GM06990 (cell line): ENCODE measurements at regions not wholly inside any gene's neighbourhood (a gene's known extent, or its start where the extent isn't known, plus 50 kb on each side); places are given as distances from the start of the nearest gene placed in this dataset.

Experiments used
- DNase-seq: peaks from one replicate; pipeline ENCODE4 v3.0.0-alpha.2; 2011; ENCODE audit not compliant: insufficient read length; ENCODE audit errors: extremely low read depth
- H3K27me3 ChIP-seq: replicated peaks from 2 replicates; pipeline ENCODE4 v1.6.0; 2011; ENCODE audit warnings: low read length; ENCODE audit not compliant: control insufficient read depth, insufficient read depth
- H3K36me3 ChIP-seq: 2 replicates; pipeline ENCODE4 v1.5.1; 2011; ENCODE audit warnings: low read length; ENCODE audit not compliant: control insufficient read depth, insufficient read depth
- H3K4me3 ChIP-seq: replicated peaks from 2 replicates; pipeline ENCODE4 v1.5.1; 2011; ENCODE audit warnings: low read depth, mild to moderate bottlenecking, control low read depth, low read length
- TF ChIP-seq, protein P1 (sequence below): IDR thresholded peaks from 2 replicates; pipeline ENCODE4 v1.5.1; 2011; ENCODE audit warnings: low read length, control low read depth, mild to moderate bottlenecking, inconsistent platforms; ENCODE audit not compliant: insufficient read depth, poor library complexity, severe bottlenecking

DNA sequence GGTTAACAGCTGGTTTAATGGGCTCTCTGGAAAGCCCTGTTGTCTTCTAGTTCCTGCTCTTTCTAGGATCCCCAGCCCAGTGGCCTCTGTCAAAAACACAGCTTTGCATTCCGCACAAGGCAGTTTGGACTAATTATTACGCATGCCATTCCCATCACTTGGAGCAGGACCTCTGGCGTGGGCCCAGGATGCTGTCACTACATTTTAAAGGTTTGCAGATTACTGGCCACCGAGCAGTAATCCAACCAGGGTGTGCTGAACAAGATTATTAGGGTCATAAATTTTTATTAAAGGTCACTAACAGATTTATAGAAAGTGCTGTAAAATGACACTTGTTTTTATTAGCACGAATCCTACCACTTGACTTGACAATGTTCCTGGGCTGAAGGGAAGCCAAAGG lies 143.6 kb upstream of the SLC6A11 start:
- Histone ChIP-seq H3K27me3 (peaks cover 4% of the 10 kb centered on the region), H3K4me3 (no peak overlapping the region), H3K36me3 (no peaks in the 10 kb centered on the region)
- DNase-seq, result no peak
- TF ChIP-seq, protein P1, sequence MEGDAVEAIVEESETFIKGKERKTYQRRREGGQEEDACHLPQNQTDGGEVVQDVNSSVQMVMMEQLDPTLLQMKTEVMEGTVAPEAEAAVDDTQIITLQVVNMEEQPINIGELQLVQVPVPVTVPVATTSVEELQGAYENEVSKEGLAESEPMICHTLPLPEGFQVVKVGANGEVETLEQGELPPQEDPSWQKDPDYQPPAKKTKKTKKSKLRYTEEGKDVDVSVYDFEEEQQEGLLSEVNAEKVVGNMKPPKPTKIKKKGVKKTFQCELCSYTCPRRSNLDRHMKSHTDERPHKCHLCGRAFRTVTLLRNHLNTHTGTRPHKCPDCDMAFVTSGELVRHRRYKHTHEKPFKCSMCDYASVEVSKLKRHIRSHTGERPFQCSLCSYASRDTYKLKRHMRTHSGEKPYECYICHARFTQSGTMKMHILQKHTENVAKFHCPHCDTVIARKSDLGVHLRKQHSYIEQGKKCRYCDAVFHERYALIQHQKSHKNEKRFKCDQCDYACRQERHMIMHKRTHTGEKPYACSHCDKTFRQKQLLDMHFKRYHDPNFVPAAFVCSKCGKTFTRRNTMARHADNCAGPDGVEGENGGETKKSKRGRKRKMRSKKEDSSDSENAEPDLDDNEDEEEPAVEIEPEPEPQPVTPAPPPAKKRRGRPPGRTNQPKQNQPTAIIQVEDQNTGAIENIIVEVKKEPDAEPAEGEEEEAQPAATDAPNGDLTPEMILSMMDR, result no peak

DNA sequence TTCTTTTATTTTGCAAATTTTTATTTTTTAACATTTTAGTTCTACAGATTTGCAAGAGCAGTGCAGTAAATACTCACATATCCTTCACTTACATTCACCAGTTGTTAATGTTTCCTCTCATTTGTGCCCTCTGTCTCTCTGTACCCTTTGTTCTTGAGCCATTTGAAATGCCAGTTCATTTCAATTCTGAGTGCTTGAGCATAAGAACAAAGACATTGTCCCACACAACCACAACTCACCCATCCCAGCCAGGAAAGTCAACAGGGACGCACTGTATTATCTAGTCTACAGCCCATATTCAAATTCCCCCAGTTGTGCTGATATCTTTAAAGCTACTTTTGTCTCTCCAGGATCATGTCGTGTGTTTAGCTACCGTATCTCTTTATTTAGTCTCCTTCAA lies 141.4 kb upstream of the SLC6A11 start:
- TF ChIP-seq, protein P1, result no peak

DNA sequence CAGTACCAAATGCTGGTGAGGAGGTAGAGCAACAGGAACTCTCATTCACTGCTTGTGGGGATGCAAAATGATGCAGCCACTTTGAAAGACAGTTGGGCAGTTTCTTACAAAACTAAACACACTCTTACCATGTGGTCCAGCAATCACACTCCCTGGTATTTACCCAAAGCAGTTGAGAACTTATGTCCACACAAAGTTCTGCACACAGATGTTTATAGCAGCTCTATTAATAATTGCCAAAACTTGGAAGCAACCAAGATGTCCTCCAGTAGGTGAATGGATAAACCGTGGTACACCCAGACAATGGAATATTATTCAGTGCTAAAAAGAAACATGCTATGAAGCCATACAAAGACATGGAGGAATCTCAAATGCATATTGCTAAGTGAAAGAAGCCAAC lies 139.1 kb upstream of the SLC6A11 start:
- Histone ChIP-seq H3K36me3 (no peaks in the 10 kb centered on the region), H3K27me3 (peaks cover 4% of the 10 kb centered on the region), H3K4me3 (no peak overlapping the region)
- no peak for DNase-seq
- TF ChIP-seq, protein P1, result no peak

More for the DNA sequence above, 141.4 kb upstream of the SLC6A11 start:
- DNase-seq, result no peak
- Histone ChIP-seq H3K36me3 (no peaks in the 10 kb centered on the region), H3K4me3 (no peak overlapping the region), H3K27me3 (peaks cover 4% of the 10 kb centered on the region)

DNA sequence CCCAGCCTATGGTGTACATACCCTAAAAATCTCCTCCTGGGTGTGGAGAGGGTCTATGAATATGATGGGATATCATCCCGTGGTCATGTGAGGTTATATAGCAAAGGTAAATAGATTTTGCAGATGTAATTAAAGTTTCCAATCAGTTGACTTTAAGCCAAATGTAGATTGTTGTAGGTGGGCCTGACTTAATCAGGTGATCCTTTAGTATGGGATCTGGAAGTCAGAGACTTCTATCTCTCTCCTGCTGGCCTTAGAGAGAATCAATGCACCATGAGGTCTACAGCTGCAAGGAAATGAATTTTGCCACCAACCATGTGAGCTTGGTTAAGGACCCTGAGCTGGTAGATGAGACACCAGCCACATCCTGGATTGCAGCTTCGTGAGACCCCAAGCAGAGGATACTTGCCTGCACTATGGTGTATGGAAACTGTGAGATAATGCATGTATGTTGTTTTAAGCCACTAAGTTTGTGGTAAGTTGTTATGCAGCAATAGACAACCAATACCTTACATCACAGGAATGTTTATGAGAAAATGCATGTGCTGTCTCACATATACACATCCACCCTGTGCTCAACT lies 137.1 kb upstream of the SLC6A11 start:
- H3K4me3 ChIP-seq, result no peak overlapping the region
- TF ChIP-seq, protein P1, result no peak
- H3K27me3 ChIP-seq, result peaks cover 4% of the 10 kb centered on the region
- no peaks in the 10 kb centered on the region for H3K36me3 ChIP-seq
- DNase-seq, result no peak

DNA sequence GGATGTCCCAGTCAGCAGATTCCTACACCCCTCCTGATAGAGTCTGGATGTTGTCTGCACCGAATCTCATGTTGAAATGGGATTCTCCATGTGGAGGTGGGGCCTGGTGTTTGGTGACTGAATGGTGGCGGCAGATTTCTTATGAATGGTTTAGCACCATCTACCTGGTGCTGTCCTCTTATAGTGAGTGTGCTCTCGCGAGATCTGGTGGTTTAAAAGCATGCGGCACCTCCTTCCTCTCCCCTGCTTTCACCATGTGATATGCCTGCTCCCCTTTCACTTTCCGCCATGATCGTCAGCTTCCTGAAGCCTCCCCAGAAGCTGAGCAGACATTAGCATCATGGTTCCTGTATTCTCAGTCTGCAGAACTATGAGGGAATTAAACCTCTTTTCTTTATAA lies 135.2 kb upstream of the SLC6A11 start:
- TF ChIP-seq, protein P1, result no peak
- Histone ChIP-seq H3K27me3 (no peaks in the 10 kb centered on the region; the same call in 1 of the 2 replicates), H3K4me3 (no peak overlapping the region), H3K36me3 (no peaks in the 10 kb centered on the region)
- DNase-seq, result no peak

DNA sequence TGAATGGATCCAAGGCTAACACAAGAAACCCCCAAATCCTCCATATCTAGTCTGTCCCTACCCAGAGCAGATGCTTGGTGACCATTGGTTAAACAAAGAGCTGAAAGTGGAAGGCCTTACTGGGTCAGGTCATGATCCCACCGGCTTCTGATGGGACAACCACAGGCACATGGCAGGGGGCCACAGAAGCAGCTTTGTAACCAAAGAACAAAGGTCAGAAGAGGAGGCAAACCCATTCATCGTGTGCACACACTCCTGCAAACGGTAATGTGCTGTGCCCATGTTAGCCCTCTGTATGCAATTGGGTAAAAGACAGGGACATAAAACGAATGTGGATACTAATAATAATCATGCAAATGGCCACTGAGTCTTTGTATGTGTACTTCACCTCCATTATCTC lies 133.3 kb upstream of the SLC6A11 start:
- H3K36me3 ChIP-seq, result no peaks in the 10 kb centered on the region
- no peak for DNase-seq
- H3K27me3 ChIP-seq, result no peaks in the 10 kb centered on the region
- TF ChIP-seq, protein P1, result no peak
- H3K4me3 ChIP-seq, result no peak overlapping the region
